ENCODE measurements at regions not wholly inside any gene's neighbourhood (a gene's known extent, or its start where the extent isn't known, plus 50 kb on each side); places are given as distances from the start of the nearest gene placed in this dataset.
"Not testable (repeated sequence)": the region's sequence is repeated elsewhere in the genome, so short reads cannot be mapped to it uniquely, and the experiment has no call there.

DNA sequence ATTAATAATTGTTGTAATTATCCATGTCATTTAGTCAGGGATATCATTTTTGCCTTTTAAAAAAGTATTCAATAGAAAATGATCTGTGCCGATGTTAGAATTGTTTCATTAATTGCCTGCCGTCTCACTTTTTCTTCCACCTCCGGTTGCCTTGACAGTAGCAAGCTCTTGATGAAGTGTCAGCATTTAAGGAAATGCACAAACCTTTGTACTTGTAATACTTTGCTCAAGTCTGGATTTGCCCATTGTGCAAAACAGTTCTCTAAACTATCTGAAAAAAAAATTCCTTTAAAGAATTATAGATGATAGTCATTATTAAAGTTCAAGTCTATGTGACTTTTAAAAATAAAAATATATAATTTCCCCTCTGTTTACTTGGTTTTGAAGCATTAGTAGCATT lies 619.7 kb downstream of the GATA3 start:
- Histone ChIP-seq H3K27me3 (no peaks in the 10 kb centered on the region), H3K27ac (no peak overlapping the region), H3K36me3 (no peaks in the 10 kb centered on the region), H3K4me3 (no peak overlapping the region), H3K4me1 (no peaks in the 10 kb centered on the region), H3K9me3 (no peaks in the 10 kb centered on the region)
- no peak for DNase-seq (ENCODE audit: low spot score)
- TF ChIP-seq, protein P1, sequence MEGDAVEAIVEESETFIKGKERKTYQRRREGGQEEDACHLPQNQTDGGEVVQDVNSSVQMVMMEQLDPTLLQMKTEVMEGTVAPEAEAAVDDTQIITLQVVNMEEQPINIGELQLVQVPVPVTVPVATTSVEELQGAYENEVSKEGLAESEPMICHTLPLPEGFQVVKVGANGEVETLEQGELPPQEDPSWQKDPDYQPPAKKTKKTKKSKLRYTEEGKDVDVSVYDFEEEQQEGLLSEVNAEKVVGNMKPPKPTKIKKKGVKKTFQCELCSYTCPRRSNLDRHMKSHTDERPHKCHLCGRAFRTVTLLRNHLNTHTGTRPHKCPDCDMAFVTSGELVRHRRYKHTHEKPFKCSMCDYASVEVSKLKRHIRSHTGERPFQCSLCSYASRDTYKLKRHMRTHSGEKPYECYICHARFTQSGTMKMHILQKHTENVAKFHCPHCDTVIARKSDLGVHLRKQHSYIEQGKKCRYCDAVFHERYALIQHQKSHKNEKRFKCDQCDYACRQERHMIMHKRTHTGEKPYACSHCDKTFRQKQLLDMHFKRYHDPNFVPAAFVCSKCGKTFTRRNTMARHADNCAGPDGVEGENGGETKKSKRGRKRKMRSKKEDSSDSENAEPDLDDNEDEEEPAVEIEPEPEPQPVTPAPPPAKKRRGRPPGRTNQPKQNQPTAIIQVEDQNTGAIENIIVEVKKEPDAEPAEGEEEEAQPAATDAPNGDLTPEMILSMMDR (IDR thresholded peaks at IDR 0.05): no peak

DNA sequence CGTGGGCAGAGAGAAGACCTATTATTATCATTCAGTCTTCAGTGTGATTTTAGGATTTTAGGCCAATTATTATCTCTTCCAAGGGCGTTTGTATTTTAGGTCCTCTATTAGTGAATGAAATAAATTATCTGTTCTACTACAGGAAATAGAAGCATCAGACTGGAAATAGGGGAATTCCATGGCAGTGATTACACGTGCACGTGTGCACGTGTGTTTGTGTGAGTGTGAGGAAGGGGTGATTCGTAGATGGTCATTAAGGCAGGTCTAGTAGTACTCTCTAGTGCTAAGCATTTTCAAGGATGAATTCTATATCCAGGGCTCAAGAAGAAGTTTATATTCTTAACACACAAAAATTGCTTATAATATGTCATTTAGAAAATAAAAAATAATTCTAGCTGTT lies 623.2 kb downstream of the GATA3 start:
- Histone ChIP-seq H3K36me3 (no peaks in the 10 kb centered on the region), H3K4me1 (no peaks in the 10 kb centered on the region), H3K27ac (no peak overlapping the region), H3K27me3 (no peaks in the 10 kb centered on the region), H3K9me3 (no peaks in the 10 kb centered on the region), H3K4me3 (no peak overlapping the region)
- no peak for DNase-seq (ENCODE audit: low spot score)
- TF ChIP-seq, protein P1 (IDR thresholded peaks at IDR 0.05): no peak

- not testable (repeated sequence) for H3K36me3 ChIP-seq; H3K4me3 ChIP-seq; H3K9me3 ChIP-seq; H3K27ac ChIP-seq; DNase-seq (ENCODE audit: low spot score); H3K4me1 ChIP-seq; H3K27me3 ChIP-seq
Observed at GRCh38 chr10:8684916-8685315, 630.4 kb downstream of the GATA3 start.

DNA sequence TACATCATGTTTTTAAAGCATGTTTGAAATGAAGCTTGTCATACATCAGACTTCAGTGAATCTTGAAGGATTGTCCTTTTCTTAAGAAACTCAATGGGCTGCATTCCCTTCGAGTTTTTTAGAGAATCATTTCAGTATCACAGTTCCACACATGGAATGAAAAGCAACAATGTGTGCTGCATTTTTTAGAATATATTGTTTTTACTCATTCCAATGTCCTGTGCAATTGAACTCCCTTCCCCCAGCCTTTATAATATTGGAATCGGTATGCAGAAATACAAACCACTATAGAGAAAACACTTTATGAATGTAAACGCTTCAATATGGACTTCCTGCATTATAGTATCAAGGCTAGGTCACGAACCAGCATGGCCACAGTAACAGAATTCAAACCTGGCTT lies 634.4 kb downstream of the GATA3 start:
- no peaks in the 10 kb centered on the region for H3K36me3 ChIP-seq
- no peak for DNase-seq (ENCODE audit: low spot score)
- H3K27ac ChIP-seq: no peak overlapping the region
- TF ChIP-seq, protein P1 (IDR thresholded peaks at IDR 0.05): no peak
- no peak overlapping the region for H3K4me3 ChIP-seq
- H3K9me3 ChIP-seq: no peaks in the 10 kb centered on the region
- no peaks in the 10 kb centered on the region for H3K27me3 ChIP-seq
- no peaks in the 10 kb centered on the region for H3K4me1 ChIP-seq

GRCh38 chr10:8691498-8692017 lies 637.1 kb downstream of the GATA3 start:
- H3K4me3 ChIP-seq: no peak overlapping the region
- H3K4me1 ChIP-seq: no peaks in the 10 kb centered on the region
- no peak overlapping the region for H3K27ac ChIP-seq
- no peaks in the 10 kb centered on the region for H3K27me3 ChIP-seq
- TF ChIP-seq, protein P1 (IDR thresholded peaks at IDR 0.05): no peak
- H3K36me3 ChIP-seq: no peaks in the 10 kb centered on the region
- no peak for DNase-seq (ENCODE audit: low spot score)
- no peaks in the 10 kb centered on the region for H3K9me3 ChIP-seq

- not testable (repeated sequence) for DNase-seq (ENCODE audit: low spot score); H3K4me3 ChIP-seq; H3K9me3 ChIP-seq; H3K4me1 ChIP-seq; H3K27me3 ChIP-seq; H3K27ac ChIP-seq; H3K36me3 ChIP-seq
Observed at GRCh38 chr10:8693635-8694034, 639.1 kb downstream of the GATA3 start.

- Histone ChIP-seq H3K27ac (no peak overlapping the region), H3K36me3 (no peaks in the 10 kb centered on the region), H3K27me3 (no peaks in the 10 kb centered on the region), H3K4me3 (no peak overlapping the region), H3K4me1 (no peaks in the 10 kb centered on the region), H3K9me3 (no peaks in the 10 kb centered on the region)
- TF ChIP-seq, protein P1 (IDR thresholded peaks at IDR 0.05): no peak
- no peak for DNase-seq (ENCODE audit: low spot score)
Observed at GRCh38 chr10:8696746-8697145, 642.3 kb downstream of the GATA3 start.

Data from right atrium auricular region (tissue), 2 donors.